Keratinocyte (primary cell): ENCODE measurements at regions not wholly inside any gene's neighbourhood (a gene's known extent, or its start where the extent isn't known, plus 50 kb on each side); places are given as distances from the start of the nearest gene placed in this dataset.

ENCODE experiments used
- DNase-seq: peaks from one replicate; pipeline ENCODE4 v3.0.0-alpha.2; 2011; ENCODE audit warnings: low read depth, missing footprints, low spot score
- FAIRE-seq: peaks from 2 replicates; lab custom pipeline; 2011; peaks lifted over from hg19 to GRCh38; lab: Jason Lieb, UNC
- H2AFZ ChIP-seq: 2 replicates; pipeline ENCODE4 v1.6.0; 2012; ENCODE audit warnings: low read length, control low read depth, inconsistent platforms; ENCODE audit not compliant: control insufficient read depth
- H3K27ac ChIP-seq: 2 replicates; pipeline ENCODE4 v1.5.1; 2011; ENCODE audit warnings: low read length; ENCODE audit not compliant: control insufficient read depth, insufficient read depth
- H3K27me3 ChIP-seq: 3 replicates; pipeline ENCODE4 v1.6.0; 2011; ENCODE audit warnings: low read length; ENCODE audit not compliant: control insufficient read depth, insufficient read depth; ENCODE audit errors: extremely low read depth
- H3K36me3 ChIP-seq, 2 experiments: 2 replicates in 1 of 2; 3 replicates in 1 of 2; pipeline ENCODE4 v1.5.1; 2011; ENCODE audit warnings: low read length in 2 of 2, mild to moderate bottlenecking in 1 of 2; ENCODE audit not compliant: control insufficient read depth in 2 of 2, insufficient read depth in 2 of 2; ENCODE audit errors: extremely low read depth in 1 of 2
- H3K4me1 ChIP-seq: 3 replicates; pipeline ENCODE4 v1.5.1; 2011; ENCODE audit warnings: low read length; ENCODE audit not compliant: control insufficient read depth, insufficient read depth; ENCODE audit errors: extremely low read depth
- H3K4me2 ChIP-seq: 3 replicates; pipeline ENCODE4 v1.6.0; 2011; ENCODE audit warnings: low read depth, low read length; ENCODE audit not compliant: control insufficient read depth, insufficient read depth; ENCODE audit errors: extremely low read depth
- H3K4me3 ChIP-seq, 3 experiments: fragments of 200-600 bp in 1 of 3; sonication (generic) in 1 of 3; 2 replicates in 2 of 3; 3 replicates in 1 of 3; pipeline ENCODE4 v1.5.1; 2011 to 2016; ENCODE audit warnings: low read length in 3 of 3, mild to moderate bottlenecking in 3 of 3, control low read depth in 2 of 3, inconsistent platforms in 1 of 3, low read depth in 1 of 3, mixed read lengths in 1 of 3, mixed run types in 1 of 3, moderate library complexity in 1 of 3; ENCODE audit not compliant: control insufficient read depth in 2 of 3, insufficient read depth in 2 of 3; ENCODE audit errors: extremely low read depth in 1 of 3
- H3K79me2 ChIP-seq: 2 replicates; pipeline ENCODE4 v1.6.0; 2012; ENCODE audit warnings: low read length; ENCODE audit not compliant: control insufficient read depth, insufficient read depth
- H3K9ac ChIP-seq: 3 replicates; pipeline ENCODE4 v1.6.0; 2011; ENCODE audit warnings: low read length; ENCODE audit not compliant: control insufficient read depth, insufficient read depth; ENCODE audit errors: extremely low read depth
- H3K9me1 ChIP-seq: 3 replicates; pipeline ENCODE4 v1.6.0; 2011; ENCODE audit warnings: low read length; ENCODE audit not compliant: control insufficient read depth, insufficient read depth; ENCODE audit errors: extremely low read depth
- H3K9me3 ChIP-seq: 2 replicates; pipeline ENCODE4 v1.5.1; 2012; ENCODE audit warnings: low read depth, low read length; ENCODE audit not compliant: control insufficient read depth
- H4K20me1 ChIP-seq: 3 replicates; pipeline ENCODE4 v1.6.0; 2011; ENCODE audit warnings: low read length; ENCODE audit not compliant: control insufficient read depth, insufficient read depth; ENCODE audit errors: extremely low read depth
- CTCF ChIP-seq, 3 experiments: IDR thresholded peaks in 1 of 3; conservative IDR thresholded peaks in 1 of 3; optimal IDR thresholded peaks in 1 of 3; 2 replicates in 2 of 3; 3 replicates in 1 of 3; pipeline versions ENCODE3 to v1.5.1; 2011; ENCODE audit warnings: low read length in 3 of 3, mild to moderate bottlenecking in 3 of 3, moderate library complexity in 2 of 3, control low read depth in 1 of 3, inconsistent platforms in 1 of 3; ENCODE audit not compliant: insufficient read depth in 2 of 3; ENCODE audit errors: extremely low read depth in 1 of 3
- EZH2 ChIP-seq: IDR thresholded peaks from one replicate; pipeline ENCODE4 v1.6.1; 2012; ENCODE audit warnings: inconsistent platforms, mild to moderate bottlenecking, low read length, moderate library complexity
- dilution Hi-C: fragments of 300-500 bp; cut with MboI; formaldehyde crosslinking; loops from one replicate; pipeline ENCODE4 v1.7.0; 2020; ENCODE audit warnings: low sequenced_read_pairs; ENCODE audit not compliant: extremely low pct_ligation_motif_present

DNA sequence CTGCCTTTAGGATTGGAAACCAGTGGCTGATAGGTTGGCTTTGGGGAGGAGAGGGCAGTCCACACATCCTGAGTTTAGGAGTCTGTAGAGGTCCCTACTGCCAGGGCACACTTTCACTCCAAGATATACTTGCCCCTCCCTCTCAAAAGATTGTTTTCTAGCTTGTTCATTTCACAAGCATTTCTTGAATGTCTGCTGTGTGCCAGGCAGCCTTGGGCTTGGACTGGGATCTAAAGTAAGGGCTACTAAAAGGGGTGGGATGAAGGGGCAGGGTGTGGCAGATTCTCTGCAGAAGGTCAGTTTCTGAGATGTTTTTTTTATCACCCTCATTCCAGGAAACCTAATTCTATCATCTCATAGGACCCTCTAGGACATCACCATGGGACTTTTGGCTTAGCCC is 272.4 kb downstream of the SKAP2 start:
- Histone ChIP-seq H3K9ac (no peak overlapping the region), H3K4me2 (no peak overlapping the region), H2AFZ (no peak overlapping the region), H3K9me3 (no peaks in the 10 kb centered on the region), H3K27me3 (peaks cover 21% of the 10 kb centered on the region), H4K20me1 (no peaks in the 10 kb centered on the region), H3K36me3 (no peaks in the 10 kb centered on the region), H3K9me1 (no peaks in the 10 kb centered on the region), H3K27ac (no peak overlapping the region), H3K4me1 (no peaks in the 10 kb centered on the region), H3K4me3 (no peak overlapping the region), H3K79me2 (no peaks in the 10 kb centered on the region)
- DNase-seq (no peak), FAIRE-seq (no peak)
- dilution Hi-C loops, result no loop called here
- no peak for TF ChIP-seq EZH2
- no peak for TF ChIP-seq CTCF (optimal IDR thresholded peaks at IDR 0.05 in 1 of 3, IDR thresholded peaks at IDR 0.05 in 1 of 3, conservative IDR thresholded peaks at IDR 0.05 in 1 of 3; ENCODE audit: extremely low read depth in 1 of 3, insufficient read depth in 2 of 3, low read length in 3 of 3)

- H3K27ac ChIP-seq, result no peak overlapping the region
- H3K27me3 ChIP-seq, result peaks cover 18% of the 10 kb centered on the region
- no peak overlapping the region for H3K4me2 ChIP-seq
- H3K36me3 ChIP-seq, result no peaks in the 10 kb centered on the region
- no peak overlapping the region for H3K4me3 ChIP-seq
- DNase-seq (no peak), FAIRE-seq (no peak)
- no peaks in the 10 kb centered on the region for H4K20me1 ChIP-seq
- dilution Hi-C loops, result no loop called here
- no peak overlapping the region for H2AFZ ChIP-seq
- TF ChIP-seq CTCF (optimal IDR thresholded peaks at IDR 0.05 in 1 of 3, IDR thresholded peaks at IDR 0.05 in 1 of 3, conservative IDR thresholded peaks at IDR 0.05 in 1 of 3; ENCODE audit: extremely low read depth in 1 of 3, insufficient read depth in 2 of 3, low read length in 3 of 3), result no peak
- TF ChIP-seq EZH2, result no peak
- H3K9me3 ChIP-seq, result no peaks in the 10 kb centered on the region
- H3K9me1 ChIP-seq, result no peaks in the 10 kb centered on the region
- H3K79me2 ChIP-seq, result no peaks in the 10 kb centered on the region
- no peaks in the 10 kb centered on the region for H3K4me1 ChIP-seq
- no peak overlapping the region for H3K9ac ChIP-seq
Measured at GRCh38 chr7:26593393-26593792, 271.0 kb downstream of the SKAP2 start.
